Ovary (tissue), 7 donors: ENCODE measurements at regions not wholly inside any gene's neighbourhood (a gene's known extent, or its start where the extent isn't known, plus 50 kb on each side); places are given as distances from the start of the nearest gene placed in this dataset.

Experiments
- DNase-seq, 5 donors: peaks; one replicate each; pipeline ENCODE4 v3.0.0-alpha.2; 2019 to 2020
- H3K27ac ChIP-seq, 2 donors: fragments of 200-600 bp; one replicate each; pipeline versions ENCODE4 v1.5.1 to v1.8.0; 2019 to 2022
- H3K27me3 ChIP-seq: fragments of 200-600 bp; one replicate; pipeline ENCODE4 v1.8.0; 2022
- H3K36me3 ChIP-seq: fragments of 200-600 bp; sonication (generic); one replicate; pipeline ENCODE4 v1.5.1; 2019
- H3K4me1 ChIP-seq: one replicate; pipeline ENCODE4 v1.8.1; 2013; ENCODE audit warnings: mild to moderate bottlenecking, moderate library complexity; ENCODE audit not compliant: insufficient read depth
- H3K4me3 ChIP-seq: fragments of 200-600 bp; sonication (generic); one replicate; pipeline ENCODE4 v1.5.1; 2017
- H3K9me3 ChIP-seq, 2 donors: fragments of 200-600 bp in 1 of 2; sonication (generic) in 1 of 2; one replicate each; pipeline versions ENCODE4 v1.5.1 to v1.8.1; 2013 to 2019; ENCODE audit warnings: mild to moderate bottlenecking in 1 of 2, moderate library complexity in 1 of 2
- CTCF ChIP-seq, 3 donors: fragments of 450-650 bp in 2 of 3; fragments of 200-600 bp in 1 of 3; IDR thresholded peaks; one replicate each; pipeline versions ENCODE4 v1.5.1 to v1.8.0; 2016 to 2022; ENCODE audit warnings: antibody characterized with exemption in 3 of 3, mild to moderate bottlenecking in 1 of 3
- EP300 ChIP-seq: sonication (generic); formaldehyde crosslinking; IDR thresholded peaks from one replicate; pipeline ENCODE4 v1.6.1; 2017; ENCODE audit warnings: antibody characterized with exemption
- POLR2A ChIP-seq: fragments of 450-650 bp; IDR thresholded peaks from one replicate; pipeline ENCODE4 v1.6.1; 2017; ENCODE audit warnings: antibody characterized with exemption, mild to moderate bottlenecking, moderate library complexity
- WGBS, 3 donors: extraction: QIAGEN DNeasy Blood & Tissue Kit in 1 of 3; methylation state at CpG; one replicate each; pipeline versions ENCODE4 v1.1.5 to v1.1.7; 2013 to 2017; 5-methylcytosine and 5-hydroxymethylcytosine counted together
- intact Hi-C, 4 donors: fragments of 100-400 bp; cut with DNase I; formaldehyde crosslinking; loops; one replicate each; pipeline versions ENCODE4 v1.11.0 to v1.15.1; 2022 to 2023
- donor health status: DM: no; HTN: no; CAD: no; lungs with moderate emphysema.
- donor health status: DM: no; HTN: no; CAD: no.
- donor health status: Bipolar disorder and iron deficiency.
- donor health status: DM: no; HTN: no; CAD: no.
- donor health status: DM: yes; HTN: yes; CAD: no.

GRCh38 chr10:57798830-57799229 lies 468.9 kb downstream of the IPMK start:
- WGBS, 3 donors = 22 to 36% (median 28%) methylated on average over 3 of the region's 3 CpGs
- H3K27ac ChIP-seq = no peak overlapping the region
- no peak for DNase-seq

GRCh38 chr10:57791546-57791945 lies 476.1 kb downstream of the IPMK start:
- no peak for DNase-seq
- intact Hi-C loops = no loop called here
- WGBS, 3 donors = 58 to 64% (median 62%) methylated on average over 1 of the region's 1 CpG
- H3K27me3 ChIP-seq = no peaks in the 10 kb centered on the region
- no peak overlapping the region for H3K27ac ChIP-seq
- H3K9me3 ChIP-seq = no peaks in the 10 kb centered on the region
- TF ChIP-seq CTCF (IDR thresholded peaks at IDR 0.05) = no peak
- no peak for TF ChIP-seq POLR2A
- TF ChIP-seq EP300 = no peak
- H3K4me1 ChIP-seq = no peaks in the 10 kb centered on the region
- no peak overlapping the region for H3K4me3 ChIP-seq
- H3K36me3 ChIP-seq = no peaks in the 10 kb centered on the region

More at GRCh38 chr10:57798830-57799229, 468.9 kb downstream of the IPMK start:
- no peak overlapping the region for H3K4me3 ChIP-seq
- intact Hi-C loops = no loop called here
- no peaks in the 10 kb centered on the region for H3K4me1 ChIP-seq
- TF ChIP-seq POLR2A (no peak), CTCF (IDR thresholded peaks at IDR 0.05) (no peak), EP300 (no peak)
- no peaks in the 10 kb centered on the region for H3K36me3 ChIP-seq
- no peaks in the 10 kb centered on the region for H3K27me3 ChIP-seq
- no peaks in the 10 kb centered on the region for H3K9me3 ChIP-seq

DNA sequence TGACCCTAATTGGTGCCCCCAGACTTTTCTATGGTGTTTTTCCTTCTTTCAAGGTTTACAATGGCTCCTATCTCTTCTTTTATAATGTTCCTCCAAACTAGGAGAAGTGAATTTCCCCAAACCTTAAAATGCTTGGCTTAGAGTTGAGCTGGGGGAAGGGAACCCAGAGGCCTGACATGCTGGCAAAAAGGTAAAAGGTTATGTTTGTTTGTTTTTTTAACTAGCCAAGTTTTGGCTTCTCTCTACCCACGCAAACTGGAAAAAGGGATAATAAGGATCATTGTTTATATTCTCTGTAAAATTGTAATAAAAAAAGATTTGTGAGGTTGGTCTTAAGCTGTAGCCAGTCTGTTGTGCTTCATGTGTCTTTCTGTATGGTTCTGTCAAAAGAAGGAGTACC lies 477.0 kb downstream of the IPMK start:
- no peak overlapping the region for H3K4me3 ChIP-seq
- no peak for DNase-seq
- intact Hi-C loops = no loop called here
- WGBS, 3 donors = 54 to 71% (median 58%) methylated on average over 1 of the region's 1 CpG
- H3K27me3 ChIP-seq = no peaks in the 10 kb centered on the region
- no peaks in the 10 kb centered on the region for H3K9me3 ChIP-seq
- H3K36me3 ChIP-seq = no peaks in the 10 kb centered on the region
- TF ChIP-seq POLR2A = no peak
- no peak for TF ChIP-seq EP300
- TF ChIP-seq CTCF (IDR thresholded peaks at IDR 0.05) = no peak
- H3K4me1 ChIP-seq = no peaks in the 10 kb centered on the region
- H3K27ac ChIP-seq = no peak overlapping the region

DNA sequence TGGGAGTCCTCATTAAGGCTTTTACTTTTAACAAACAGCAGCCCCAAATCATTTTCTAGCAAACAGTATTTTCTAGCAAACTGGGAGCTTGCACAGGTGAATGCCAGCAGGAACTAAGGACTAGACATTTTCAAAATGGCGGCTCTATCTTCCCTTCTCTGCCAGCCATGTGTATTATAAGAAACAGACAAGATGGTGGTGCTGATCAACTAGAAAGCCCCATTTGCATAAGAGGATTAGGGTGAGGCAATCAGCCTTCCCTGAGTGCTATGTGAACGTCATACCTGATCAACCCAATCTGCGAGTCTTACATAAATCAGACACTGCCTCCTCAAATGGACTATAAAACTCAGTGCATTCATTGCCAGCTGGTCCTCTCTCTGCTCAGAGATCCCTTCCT lies 479.6 kb downstream of the IPMK start:
- Histone ChIP-seq H3K36me3 (no peaks in the 10 kb centered on the region), H3K4me1 (no peaks in the 10 kb centered on the region), H3K27me3 (no peaks in the 10 kb centered on the region), H3K4me3 (no peak overlapping the region), H3K9me3 (no peaks in the 10 kb centered on the region), H3K27ac (no peak overlapping the region)
- TF ChIP-seq EP300 = no peak
- no peak for TF ChIP-seq CTCF (IDR thresholded peaks at IDR 0.05)
- TF ChIP-seq POLR2A = no peak
- DNase-seq = no peak
- intact Hi-C loops = no loop called here
- WGBS, 3 donors = 82 to 89% (median 82%) methylated on average over 3 of the region's 3 CpGs
